ENCODE measurements at regions not wholly inside any gene's neighbourhood (a gene's known extent, or its start where the extent isn't known, plus 50 kb on each side); places are given as distances from the start of the nearest gene placed in this dataset.

- no peaks in the 10 kb centered on the region for H3K36me3 ChIP-seq (ENCODE audit: control insufficient read depth, insufficient read depth, low read length)
- DNase-seq (ENCODE audit: extremely low read depth, insufficient read length): no peak
Measured at GRCh38 chr2:15777795-15778371, 162.5 kb upstream of the MYCN start.

GRCh38 chr2:15778529-15779219 lies 161.7 kb upstream of the MYCN start:
- Histone ChIP-seq H3K27me3 (replicated peaks; ENCODE audit: control insufficient read depth, insufficient read depth, low read length) (no peaks in the 10 kb centered on the region; the same call in 1 of the 2 replicates), H3K4me3 (replicated peaks; ENCODE audit: low read depth, low read length) (no peak overlapping the region), H3K36me3 (ENCODE audit: control insufficient read depth, insufficient read depth, low read length) (no peaks in the 10 kb centered on the region)
- TF ChIP-seq CTCF (IDR thresholded peaks at IDR 0.05; ENCODE audit: insufficient read depth, low read length, poor library complexity, severe bottlenecking): no peak
- no peak for DNase-seq (ENCODE audit: extremely low read depth, insufficient read length)

More at GRCh38 chr2:15777795-15778371, 162.5 kb upstream of the MYCN start:
- H3K4me3 ChIP-seq (replicated peaks; ENCODE audit: low read depth, low read length): no peak overlapping the region
- no peaks in the 10 kb centered on the region; the same call in 1 of the 2 replicates for H3K27me3 ChIP-seq (replicated peaks; ENCODE audit: control insufficient read depth, insufficient read depth, low read length)
- no peak for TF ChIP-seq CTCF (IDR thresholded peaks at IDR 0.05; ENCODE audit: insufficient read depth, low read length, poor library complexity, severe bottlenecking)

- no peak for TF ChIP-seq CTCF (IDR thresholded peaks at IDR 0.05; ENCODE audit: insufficient read depth, low read length, poor library complexity, severe bottlenecking)
- H3K4me3 ChIP-seq (replicated peaks; ENCODE audit: low read depth, low read length): no peak overlapping the region
- no peaks in the 10 kb centered on the region; the same call in 1 of the 2 replicates for H3K27me3 ChIP-seq (replicated peaks; ENCODE audit: control insufficient read depth, insufficient read depth, low read length)
- no peak for DNase-seq (ENCODE audit: extremely low read depth, insufficient read length)
- no peaks in the 10 kb centered on the region for H3K36me3 ChIP-seq (ENCODE audit: control insufficient read depth, insufficient read depth, low read length)
Measured at GRCh38 chr2:15779381-15780041, 160.8 kb upstream of the MYCN start.

- no peaks in the 10 kb centered on the region for H3K36me3 ChIP-seq (ENCODE audit: control insufficient read depth, insufficient read depth, low read length)
- no peak overlapping the region for H3K4me3 ChIP-seq (replicated peaks; ENCODE audit: low read depth, low read length)
- no peaks in the 10 kb centered on the region; the same call in 1 of the 2 replicates for H3K27me3 ChIP-seq (replicated peaks; ENCODE audit: control insufficient read depth, insufficient read depth, low read length)
- DNase-seq (ENCODE audit: extremely low read depth, insufficient read length): no peak
- no peak for TF ChIP-seq CTCF (IDR thresholded peaks at IDR 0.05; ENCODE audit: insufficient read depth, low read length, poor library complexity, severe bottlenecking)
Measured at GRCh38 chr2:15780234-15780633, 160.1 kb upstream of the MYCN start.

GRCh38 chr2:15780912-15781574 lies 159.3 kb upstream of the MYCN start:
- H3K4me3 ChIP-seq (replicated peaks; ENCODE audit: low read depth, low read length): no peak overlapping the region
- H3K36me3 ChIP-seq (ENCODE audit: control insufficient read depth, insufficient read depth, low read length): no peaks in the 10 kb centered on the region
- no peaks in the 10 kb centered on the region; the same call in 1 of the 2 replicates for H3K27me3 ChIP-seq (replicated peaks; ENCODE audit: control insufficient read depth, insufficient read depth, low read length)
- DNase-seq (ENCODE audit: extremely low read depth, insufficient read length): no peak
- no peak for TF ChIP-seq CTCF (IDR thresholded peaks at IDR 0.05; ENCODE audit: insufficient read depth, low read length, poor library complexity, severe bottlenecking)

Data from GM06990 (cell line).